IPS-18a (cell line): ENCODE measurements at regions not wholly inside any gene's neighbourhood (a gene's known extent, or its start where the extent isn't known, plus 50 kb on each side); places are given as distances from the start of the nearest gene placed in this dataset.
"Not testable (repeated sequence)": the region's sequence is repeated elsewhere in the genome, so short reads cannot be mapped to it uniquely, and the experiment has no call there.

ENCODE experiments used
- H3K27ac ChIP-seq: one replicate; pipeline ENCODE4 v1.5.1; 2013; ENCODE audit warnings: low read length
- H3K27me3 ChIP-seq: one replicate; pipeline ENCODE4 v1.6.1; 2013; ENCODE audit warnings: mild to moderate bottlenecking, low read length; ENCODE audit not compliant: control insufficient read depth, insufficient read depth
- H3K36me3 ChIP-seq: one replicate; pipeline ENCODE4 v1.6.1; 2013; ENCODE audit warnings: low read depth, low read length; ENCODE audit not compliant: control insufficient read depth
- H3K4me1 ChIP-seq: one replicate; pipeline ENCODE4 v1.6.1; 2013; ENCODE audit warnings: low read depth, low read length; ENCODE audit not compliant: control insufficient read depth
- H3K4me3 ChIP-seq: one replicate; pipeline ENCODE4 v1.5.1; 2013; ENCODE audit warnings: low read length
- H3K9ac ChIP-seq: one replicate; pipeline ENCODE4 v1.6.1; 2013; ENCODE audit warnings: mild to moderate bottlenecking, low read length, moderate library complexity
- H3K9me3 ChIP-seq: one replicate; pipeline ENCODE4 v1.6.1; 2013; ENCODE audit warnings: low read depth, low read length; ENCODE audit not compliant: control insufficient read depth

DNA sequence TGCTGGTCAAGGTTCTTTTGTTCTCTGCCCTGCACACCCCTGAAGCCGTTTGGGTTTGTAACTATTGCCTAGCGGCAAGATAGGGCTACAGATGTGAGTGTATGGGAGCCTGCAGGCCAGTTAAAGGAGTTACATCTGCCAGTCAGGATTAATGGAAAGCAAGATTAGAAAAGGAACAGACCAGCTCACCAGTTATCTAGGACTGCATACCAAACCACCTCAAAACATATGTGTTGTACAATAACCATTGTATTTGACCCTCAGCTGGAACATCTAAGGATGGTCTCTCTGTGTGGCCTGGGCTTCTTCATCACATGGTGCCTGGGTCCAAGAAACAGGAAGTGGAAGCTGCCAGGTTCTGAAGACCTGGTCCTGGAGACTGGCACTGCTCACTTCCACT, 52.5 kb upstream of the FBXO28 start:
- H3K27ac ChIP-seq = no peak overlapping the region
- H3K27me3 ChIP-seq = no peaks in the 10 kb centered on the region
- no peak overlapping the region for H3K4me3 ChIP-seq
- peaks cover 11% of the 10 kb centered on the region for H3K4me1 ChIP-seq
- H3K9me3 ChIP-seq = no peaks in the 10 kb centered on the region
- no peaks in the 10 kb centered on the region for H3K36me3 ChIP-seq
- no peak overlapping the region for H3K9ac ChIP-seq

DNA sequence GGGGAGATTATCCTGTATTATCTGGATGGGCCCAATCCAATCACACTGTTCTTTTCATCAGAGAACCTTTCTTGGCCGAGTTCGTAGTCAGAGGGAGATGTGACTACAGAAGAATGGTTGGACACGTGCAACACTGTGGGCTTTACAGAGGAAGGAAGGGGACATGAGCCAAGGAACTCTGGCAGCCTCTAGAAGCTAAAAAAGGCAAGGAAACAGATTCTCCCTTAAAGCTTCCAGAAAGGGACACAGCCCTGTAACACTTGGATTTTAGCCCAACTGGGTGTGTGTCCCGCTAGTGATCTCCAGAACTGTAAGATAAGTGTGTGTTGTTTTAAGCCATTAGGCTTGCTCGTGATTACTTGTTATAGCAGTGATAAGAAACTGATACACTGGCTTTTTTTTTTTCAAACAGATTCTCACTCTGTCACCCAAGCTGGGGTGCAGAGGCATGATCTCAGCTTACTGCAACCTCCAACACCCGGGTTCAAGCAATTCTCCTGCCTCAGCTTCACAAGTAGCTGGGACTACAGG, 53.9 kb upstream of the FBXO28 start:
- H3K27ac ChIP-seq = no peak overlapping the region
- no peaks in the 10 kb centered on the region for H3K27me3 ChIP-seq
- H3K4me3 ChIP-seq = no peak overlapping the region
- H3K36me3 ChIP-seq = no peaks in the 10 kb centered on the region
- no peak overlapping the region for H3K9ac ChIP-seq
- H3K9me3 ChIP-seq = no peaks in the 10 kb centered on the region
- H3K4me1 ChIP-seq = peaks cover 11% of the 10 kb centered on the region

DNA sequence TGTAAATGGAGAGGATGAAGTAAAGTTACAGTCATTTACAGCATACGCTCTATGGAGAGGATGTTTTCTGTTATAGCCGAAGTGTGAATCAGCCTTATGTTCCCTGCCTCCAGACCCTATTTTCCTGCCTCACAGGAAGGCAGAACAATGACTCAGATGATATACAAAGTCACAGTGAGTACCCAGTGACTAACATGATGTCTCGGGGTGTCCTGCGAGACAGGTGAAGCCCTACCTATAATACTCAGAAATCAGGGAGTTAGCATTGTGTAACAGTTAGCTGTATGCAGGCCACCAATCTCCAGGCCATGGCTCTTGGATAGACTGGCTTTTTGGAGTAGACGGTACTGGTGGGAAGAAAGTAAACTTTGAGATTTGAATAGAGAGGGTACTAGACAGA, 55.6 kb upstream of the FBXO28 start:
- no peaks in the 10 kb centered on the region for H3K9me3 ChIP-seq
- no peaks in the 10 kb centered on the region for H3K4me1 ChIP-seq
- no peaks in the 10 kb centered on the region for H3K36me3 ChIP-seq
- no peak overlapping the region for H3K4me3 ChIP-seq
- no peak overlapping the region for H3K9ac ChIP-seq
- no peaks in the 10 kb centered on the region for H3K27me3 ChIP-seq
- H3K27ac ChIP-seq = no peak overlapping the region

DNA sequence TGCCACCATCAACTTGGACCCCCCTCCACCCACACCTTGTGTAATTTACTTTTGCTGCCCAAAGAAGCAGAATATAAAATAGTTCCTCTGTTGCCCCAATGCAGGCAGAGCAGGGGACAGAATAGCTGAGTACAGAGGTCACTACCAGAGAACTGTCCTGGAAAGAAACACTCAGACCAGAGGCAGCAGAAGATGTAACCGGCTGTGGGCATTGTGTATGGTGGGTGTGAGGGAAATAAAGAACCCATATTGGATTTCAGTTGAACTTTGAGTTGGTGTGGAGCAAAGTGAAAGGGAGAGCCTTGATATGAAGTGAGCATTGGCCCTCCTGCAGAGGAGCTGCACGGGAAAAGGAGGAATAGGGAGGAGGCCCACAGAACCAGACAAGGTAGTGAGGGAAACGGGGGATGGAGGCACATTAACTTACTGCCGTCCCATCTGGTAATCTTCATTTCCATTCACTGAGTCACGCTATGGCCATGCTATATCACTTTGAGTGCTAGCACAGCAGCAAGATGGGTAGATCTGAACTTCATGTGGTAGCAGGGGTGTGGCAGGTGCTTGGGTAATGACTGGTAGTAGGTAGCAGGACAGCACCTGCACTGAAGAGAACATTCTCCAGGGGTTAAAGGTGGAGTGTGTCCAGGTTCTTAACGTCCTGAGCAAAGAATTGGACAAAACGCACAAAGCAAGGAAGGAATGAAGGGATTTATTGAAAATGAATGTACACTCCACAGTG, 56.3 kb upstream of the FBXO28 start:
- no peaks in the 10 kb centered on the region for H3K4me1 ChIP-seq
- H3K9ac ChIP-seq = no peak overlapping the region
- no peaks in the 10 kb centered on the region for H3K36me3 ChIP-seq
- H3K27ac ChIP-seq = no peak overlapping the region
- no peak overlapping the region for H3K4me3 ChIP-seq
- H3K27me3 ChIP-seq = no peaks in the 10 kb centered on the region
- no peaks in the 10 kb centered on the region for H3K9me3 ChIP-seq

GRCh38 chr1:224054611-224055010, 59.3 kb upstream of the FBXO28 start:
- Histone ChIP-seq H3K4me3 (no peak overlapping the region), H3K27me3 (no peaks in the 10 kb centered on the region), H3K36me3 (no peaks in the 10 kb centered on the region)

DNA sequence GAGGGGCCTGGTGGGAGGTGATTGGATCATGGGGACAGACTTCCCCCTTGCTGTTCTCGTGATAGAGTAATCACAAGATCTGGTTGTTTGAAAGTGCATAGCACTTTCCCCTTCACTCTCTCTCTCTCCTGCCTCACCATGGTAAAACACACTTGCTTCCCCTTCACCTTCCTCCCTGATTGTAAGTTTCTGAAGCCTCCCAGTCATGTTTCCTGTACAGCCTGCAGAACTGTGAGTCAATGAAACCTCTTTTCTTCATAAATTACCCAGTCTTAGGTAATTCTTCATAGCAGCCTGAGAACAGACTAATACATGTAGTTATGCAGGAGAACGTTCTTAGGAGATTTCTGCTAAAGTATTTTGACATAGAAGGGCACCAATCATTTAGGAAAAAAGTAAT, 59.9 kb upstream of the FBXO28 start:
- Histone ChIP-seq H3K9ac (no peak overlapping the region), H3K4me1 (no peaks in the 10 kb centered on the region), H3K27me3 (no peaks in the 10 kb centered on the region), H3K4me3 (no peak overlapping the region), H3K27ac (no peak overlapping the region), H3K36me3 (no peaks in the 10 kb centered on the region), H3K9me3 (no peaks in the 10 kb centered on the region)

More at GRCh38 chr1:224054611-224055010, 59.3 kb upstream of the FBXO28 start:
- no peak overlapping the region for H3K9ac ChIP-seq
- H3K9me3 ChIP-seq = no peaks in the 10 kb centered on the region
- H3K4me1 ChIP-seq = no peaks in the 10 kb centered on the region
- H3K27ac ChIP-seq = no peak overlapping the region

DNA sequence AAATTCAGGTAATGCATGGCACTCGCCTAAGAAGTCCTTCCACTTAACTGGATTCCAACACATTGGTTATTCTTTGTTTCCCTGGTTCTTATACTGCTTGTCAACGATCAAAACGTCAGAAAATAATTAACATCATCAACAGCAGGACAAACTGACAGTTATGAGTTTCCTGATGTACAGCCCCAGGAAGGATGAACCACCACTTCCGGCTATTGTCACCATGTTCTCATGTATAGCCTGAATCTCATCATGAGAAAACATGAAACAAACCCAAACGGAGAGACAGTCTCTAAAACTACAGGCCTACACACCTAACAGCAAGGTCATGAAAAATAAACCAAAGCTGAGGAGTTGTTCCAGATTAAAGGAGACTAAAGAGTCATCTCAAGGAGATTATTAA, 60.5 kb upstream of the FBXO28 start:
- no peaks in the 10 kb centered on the region for H3K4me1 ChIP-seq
- no peaks in the 10 kb centered on the region for H3K27me3 ChIP-seq
- no peak overlapping the region for H3K9ac ChIP-seq
- no peak overlapping the region for H3K27ac ChIP-seq
- no peaks in the 10 kb centered on the region for H3K9me3 ChIP-seq
- no peak overlapping the region for H3K4me3 ChIP-seq
- H3K36me3 ChIP-seq = no peaks in the 10 kb centered on the region

- Histone ChIP-seq H3K36me3 (no peaks in the 10 kb centered on the region), H3K4me1 (no peaks in the 10 kb centered on the region), H3K27ac (no peak overlapping the region), H3K9ac (no peak overlapping the region), H3K4me3 (no peak overlapping the region), H3K9me3 (no peaks in the 10 kb centered on the region), H3K27me3 (no peaks in the 10 kb centered on the region)
Measured at GRCh38 chr1:224052772-224053171, 61.1 kb upstream of the FBXO28 start.

- H3K9me3 ChIP-seq, H3K36me3 ChIP-seq, H3K4me1 ChIP-seq, H3K9ac ChIP-seq, H3K27ac ChIP-seq, H3K4me3 ChIP-seq, H3K27me3 ChIP-seq: not testable (repeated sequence)
Measured at GRCh38 chr1:224051782-224052181, 62.1 kb upstream of the FBXO28 start.

- Histone ChIP-seq H3K9ac (no peak overlapping the region), H3K27me3 (no peaks in the 10 kb centered on the region), H3K9me3 (no peaks in the 10 kb centered on the region), H3K36me3 (no peaks in the 10 kb centered on the region), H3K27ac (no peak overlapping the region), H3K4me3 (no peak overlapping the region), H3K4me1 (no peaks in the 10 kb centered on the region)
Measured at GRCh38 chr1:224051086-224051406, 62.9 kb upstream of the FBXO28 start.

- Histone ChIP-seq H3K9me3 (no peaks in the 10 kb centered on the region), H3K27ac (no peak overlapping the region), H3K9ac (no peak overlapping the region), H3K4me1 (no peaks in the 10 kb centered on the region), H3K27me3 (no peaks in the 10 kb centered on the region), H3K4me3 (no peak overlapping the region), H3K36me3 (no peaks in the 10 kb centered on the region)
Measured at GRCh38 chr1:224047538-224047937, 66.4 kb upstream of the FBXO28 start.

- no peaks in the 10 kb centered on the region for H3K4me1 ChIP-seq
- H3K9ac ChIP-seq = no peak overlapping the region
- H3K27me3 ChIP-seq = no peaks in the 10 kb centered on the region
- no peak overlapping the region for H3K4me3 ChIP-seq
- no peaks in the 10 kb centered on the region for H3K36me3 ChIP-seq
- no peaks in the 10 kb centered on the region for H3K9me3 ChIP-seq
- H3K27ac ChIP-seq = no peak overlapping the region
Measured at GRCh38 chr1:224045556-224045955, 68.4 kb upstream of the FBXO28 start.
